K562 (cell line): ENCODE measurements at regions not wholly inside any gene's neighbourhood (a gene's known extent, or its start where the extent isn't known, plus 50 kb on each side); places are given as distances from the start of the nearest gene placed in this dataset.

ENCODE experiments used
- ATF1 ChIP-seq, 2 experiments: fragments of 450-650 bp in 1 of 2; IDR thresholded peaks; 2 replicates each; pipeline ENCODE4 v1.6.1; 2016; ENCODE audit warnings: missing compliant biosample characterization in 1 of 2, missing genetic modification characterization in 1 of 2
- HDAC1 ChIP-seq, 2 experiments: fragments of 450-650 bp; IDR thresholded peaks; 2 replicates each; pipeline ENCODE4 v1.6.1; 2016 to 2017; ENCODE audit warnings: inconsistent platforms in 1 of 2, mild to moderate bottlenecking in 1 of 2, moderate library complexity in 1 of 2
- HNRNPL ChIP-seq: fragments of 200-400 bp; formaldehyde crosslinking; IDR thresholded peaks from 2 replicates; pipeline ENCODE4 v1.6.1; 2017; ENCODE audit warnings: low read depth, mild to moderate bottlenecking, low read length
- ZKSCAN8 ChIP-seq: fragments of 200-800 bp; sonication (Bioruptor generic); IDR thresholded peaks from 2 replicates; pipeline ENCODE4 v1.6.1; 2016; ENCODE audit warnings: missing genetic modification characterization, missing compliant biosample characterization
- TF ChIP-seq, protein P1 (sequence below): fragments of 450-650 bp; IDR thresholded peaks from 2 replicates; pipeline ENCODE4 v1.6.1; 2016; ENCODE audit warnings: borderline replicate concordance
- TF ChIP-seq, protein P2 (sequence below): fragments of 200-600 bp; sonication (generic); IDR thresholded peaks from one replicate; pipeline ENCODE4 v1.6.1; 2012; ENCODE audit warnings: mild to moderate bottlenecking, low read depth, low read length, inconsistent platforms
- TF ChIP-seq, protein P3 (sequence below), 2 experiments: fragments of 200-800 bp in 1 of 2; sonication (Bioruptor generic) in 1 of 2; sonication (generic) in 1 of 2; formaldehyde crosslinking in 1 of 2; IDR thresholded peaks in 1 of 2; conservative IDR thresholded peaks in 1 of 2; 2 replicates each; pipeline versions ENCODE4 v1.5.0 to v1.6.1; 2016 to 2020; ENCODE audit warnings: missing compliant biosample characterization in 1 of 2, missing genetic modification characterization in 1 of 2, missing genetic modification reagents in 1 of 2
- TF ChIP-seq, protein P4 (sequence below): fragments of 250-450 bp; sonication (Bioruptor Pico); IDR thresholded peaks from 2 replicates; pipeline ENCODE4 v1.8.0; 2022; ENCODE audit warnings: moderate library complexity, mild to moderate bottlenecking, inconsistent platforms

DNA sequence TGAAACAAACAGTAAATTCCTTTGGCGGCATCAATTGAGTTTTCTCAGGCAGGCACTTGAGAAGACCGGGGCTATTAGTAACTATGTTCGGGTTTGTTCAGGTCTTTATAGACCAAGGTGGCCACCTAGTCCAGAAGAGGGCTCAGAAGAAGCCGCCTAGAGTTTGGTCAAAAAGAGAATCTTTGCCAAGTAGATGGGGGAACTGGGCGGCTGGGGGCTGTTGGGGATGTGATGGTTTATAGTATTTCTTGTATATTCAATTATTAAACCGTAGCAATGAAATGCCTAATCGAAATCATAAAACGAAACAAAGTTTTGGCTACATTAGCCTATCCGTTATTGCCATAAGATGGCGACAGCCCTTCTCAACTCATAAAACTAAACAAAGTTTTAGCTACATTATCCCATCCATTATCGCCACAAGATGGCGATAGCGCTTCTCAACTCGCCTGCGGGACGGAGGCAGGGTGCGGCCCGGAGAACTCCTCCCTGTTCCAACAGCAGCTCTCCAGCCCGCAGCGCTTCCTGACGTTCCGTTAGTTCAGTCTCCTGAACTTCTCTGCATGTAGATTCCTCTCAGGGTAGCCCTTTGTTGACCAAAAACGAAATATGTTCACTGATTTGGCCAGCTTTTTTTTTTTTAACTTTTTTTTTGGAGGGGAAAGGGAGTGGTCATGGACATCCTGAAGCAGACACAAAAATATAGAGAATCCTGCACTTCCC, 120.5 kb upstream of the PRSS16 start (continued):
- TF ChIP-seq ZKSCAN8 (CRISPR knock-in tag) (no peak), HDAC1 (IDR thresholded peaks at IDR 0.05) (peak in 1 of 2 experiments; percentile 32; a peak in 1 of 4 replicates), ATF1 (CRISPR knock-in tag; IDR thresholded peaks at IDR 0.05) (no peak), ATF1 (tag; IDR thresholded peaks at IDR 0.05) (peak; percentile 48), HNRNPL (no peak)
- TF ChIP-seq, protein P1, sequence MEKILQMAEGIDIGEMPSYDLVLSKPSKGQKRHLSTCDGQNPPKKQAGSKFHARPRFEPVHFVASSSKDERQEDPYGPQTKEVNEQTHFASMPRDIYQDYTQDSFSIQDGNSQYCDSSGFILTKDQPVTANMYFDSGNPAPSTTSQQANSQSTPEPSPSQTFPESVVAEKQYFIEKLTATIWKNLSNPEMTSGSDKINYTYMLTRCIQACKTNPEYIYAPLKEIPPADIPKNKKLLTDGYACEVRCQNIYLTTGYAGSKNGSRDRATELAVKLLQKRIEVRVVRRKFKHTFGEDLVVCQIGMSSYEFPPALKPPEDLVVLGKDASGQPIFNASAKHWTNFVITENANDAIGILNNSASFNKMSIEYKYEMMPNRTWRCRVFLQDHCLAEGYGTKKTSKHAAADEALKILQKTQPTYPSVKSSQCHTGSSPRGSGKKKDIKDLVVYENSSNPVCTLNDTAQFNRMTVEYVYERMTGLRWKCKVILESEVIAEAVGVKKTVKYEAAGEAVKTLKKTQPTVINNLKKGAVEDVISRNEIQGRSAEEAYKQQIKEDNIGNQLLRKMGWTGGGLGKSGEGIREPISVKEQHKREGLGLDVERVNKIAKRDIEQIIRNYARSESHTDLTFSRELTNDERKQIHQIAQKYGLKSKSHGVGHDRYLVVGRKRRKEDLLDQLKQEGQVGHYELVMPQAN: 0 out of 2 replicates have a peak, but pooled peaks have one; percentile 13
- TF ChIP-seq, protein P2, sequence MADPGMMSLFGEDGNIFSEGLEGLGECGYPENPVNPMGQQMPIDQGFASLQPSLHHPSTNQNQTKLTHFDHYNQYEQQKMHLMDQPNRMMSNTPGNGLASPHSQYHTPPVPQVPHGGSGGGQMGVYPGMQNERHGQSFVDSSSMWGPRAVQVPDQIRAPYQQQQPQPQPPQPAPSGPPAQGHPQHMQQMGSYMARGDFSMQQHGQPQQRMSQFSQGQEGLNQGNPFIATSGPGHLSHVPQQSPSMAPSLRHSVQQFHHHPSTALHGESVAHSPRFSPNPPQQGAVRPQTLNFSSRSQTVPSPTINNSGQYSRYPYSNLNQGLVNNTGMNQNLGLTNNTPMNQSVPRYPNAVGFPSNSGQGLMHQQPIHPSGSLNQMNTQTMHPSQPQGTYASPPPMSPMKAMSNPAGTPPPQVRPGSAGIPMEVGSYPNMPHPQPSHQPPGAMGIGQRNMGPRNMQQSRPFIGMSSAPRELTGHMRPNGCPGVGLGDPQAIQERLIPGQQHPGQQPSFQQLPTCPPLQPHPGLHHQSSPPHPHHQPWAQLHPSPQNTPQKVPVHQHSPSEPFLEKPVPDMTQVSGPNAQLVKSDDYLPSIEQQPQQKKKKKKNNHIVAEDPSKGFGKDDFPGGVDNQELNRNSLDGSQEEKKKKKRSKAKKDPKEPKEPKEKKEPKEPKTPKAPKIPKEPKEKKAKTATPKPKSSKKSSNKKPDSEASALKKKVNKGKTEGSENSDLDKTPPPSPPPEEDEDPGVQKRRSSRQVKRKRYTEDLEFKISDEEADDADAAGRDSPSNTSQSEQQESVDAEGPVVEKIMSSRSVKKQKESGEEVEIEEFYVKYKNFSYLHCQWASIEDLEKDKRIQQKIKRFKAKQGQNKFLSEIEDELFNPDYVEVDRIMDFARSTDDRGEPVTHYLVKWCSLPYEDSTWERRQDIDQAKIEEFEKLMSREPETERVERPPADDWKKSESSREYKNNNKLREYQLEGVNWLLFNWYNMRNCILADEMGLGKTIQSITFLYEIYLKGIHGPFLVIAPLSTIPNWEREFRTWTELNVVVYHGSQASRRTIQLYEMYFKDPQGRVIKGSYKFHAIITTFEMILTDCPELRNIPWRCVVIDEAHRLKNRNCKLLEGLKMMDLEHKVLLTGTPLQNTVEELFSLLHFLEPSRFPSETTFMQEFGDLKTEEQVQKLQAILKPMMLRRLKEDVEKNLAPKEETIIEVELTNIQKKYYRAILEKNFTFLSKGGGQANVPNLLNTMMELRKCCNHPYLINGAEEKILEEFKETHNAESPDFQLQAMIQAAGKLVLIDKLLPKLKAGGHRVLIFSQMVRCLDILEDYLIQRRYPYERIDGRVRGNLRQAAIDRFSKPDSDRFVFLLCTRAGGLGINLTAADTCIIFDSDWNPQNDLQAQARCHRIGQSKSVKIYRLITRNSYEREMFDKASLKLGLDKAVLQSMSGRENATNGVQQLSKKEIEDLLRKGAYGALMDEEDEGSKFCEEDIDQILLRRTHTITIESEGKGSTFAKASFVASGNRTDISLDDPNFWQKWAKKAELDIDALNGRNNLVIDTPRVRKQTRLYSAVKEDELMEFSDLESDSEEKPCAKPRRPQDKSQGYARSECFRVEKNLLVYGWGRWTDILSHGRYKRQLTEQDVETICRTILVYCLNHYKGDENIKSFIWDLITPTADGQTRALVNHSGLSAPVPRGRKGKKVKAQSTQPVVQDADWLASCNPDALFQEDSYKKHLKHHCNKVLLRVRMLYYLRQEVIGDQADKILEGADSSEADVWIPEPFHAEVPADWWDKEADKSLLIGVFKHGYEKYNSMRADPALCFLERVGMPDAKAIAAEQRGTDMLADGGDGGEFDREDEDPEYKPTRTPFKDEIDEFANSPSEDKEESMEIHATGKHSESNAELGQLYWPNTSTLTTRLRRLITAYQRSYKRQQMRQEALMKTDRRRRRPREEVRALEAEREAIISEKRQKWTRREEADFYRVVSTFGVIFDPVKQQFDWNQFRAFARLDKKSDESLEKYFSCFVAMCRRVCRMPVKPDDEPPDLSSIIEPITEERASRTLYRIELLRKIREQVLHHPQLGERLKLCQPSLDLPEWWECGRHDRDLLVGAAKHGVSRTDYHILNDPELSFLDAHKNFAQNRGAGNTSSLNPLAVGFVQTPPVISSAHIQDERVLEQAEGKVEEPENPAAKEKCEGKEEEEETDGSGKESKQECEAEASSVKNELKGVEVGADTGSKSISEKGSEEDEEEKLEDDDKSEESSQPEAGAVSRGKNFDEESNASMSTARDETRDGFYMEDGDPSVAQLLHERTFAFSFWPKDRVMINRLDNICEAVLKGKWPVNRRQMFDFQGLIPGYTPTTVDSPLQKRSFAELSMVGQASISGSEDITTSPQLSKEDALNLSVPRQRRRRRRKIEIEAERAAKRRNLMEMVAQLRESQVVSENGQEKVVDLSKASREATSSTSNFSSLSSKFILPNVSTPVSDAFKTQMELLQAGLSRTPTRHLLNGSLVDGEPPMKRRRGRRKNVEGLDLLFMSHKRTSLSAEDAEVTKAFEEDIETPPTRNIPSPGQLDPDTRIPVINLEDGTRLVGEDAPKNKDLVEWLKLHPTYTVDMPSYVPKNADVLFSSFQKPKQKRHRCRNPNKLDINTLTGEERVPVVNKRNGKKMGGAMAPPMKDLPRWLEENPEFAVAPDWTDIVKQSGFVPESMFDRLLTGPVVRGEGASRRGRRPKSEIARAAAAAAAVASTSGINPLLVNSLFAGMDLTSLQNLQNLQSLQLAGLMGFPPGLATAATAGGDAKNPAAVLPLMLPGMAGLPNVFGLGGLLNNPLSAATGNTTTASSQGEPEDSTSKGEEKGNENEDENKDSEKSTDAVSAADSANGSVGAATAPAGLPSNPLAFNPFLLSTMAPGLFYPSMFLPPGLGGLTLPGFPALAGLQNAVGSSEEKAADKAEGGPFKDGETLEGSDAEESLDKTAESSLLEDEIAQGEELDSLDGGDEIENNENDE: peak; percentile 49
- TF ChIP-seq, protein P3, sequence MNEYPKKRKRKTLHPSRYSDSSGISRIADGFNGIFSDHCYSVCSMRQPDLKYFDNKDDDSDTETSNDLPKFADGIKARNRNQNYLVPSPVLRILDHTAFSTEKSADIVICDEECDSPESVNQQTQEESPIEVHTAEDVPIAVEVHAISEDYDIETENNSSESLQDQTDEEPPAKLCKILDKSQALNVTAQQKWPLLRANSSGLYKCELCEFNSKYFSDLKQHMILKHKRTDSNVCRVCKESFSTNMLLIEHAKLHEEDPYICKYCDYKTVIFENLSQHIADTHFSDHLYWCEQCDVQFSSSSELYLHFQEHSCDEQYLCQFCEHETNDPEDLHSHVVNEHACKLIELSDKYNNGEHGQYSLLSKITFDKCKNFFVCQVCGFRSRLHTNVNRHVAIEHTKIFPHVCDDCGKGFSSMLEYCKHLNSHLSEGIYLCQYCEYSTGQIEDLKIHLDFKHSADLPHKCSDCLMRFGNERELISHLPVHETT (CRISPR knock-in tag; conservative IDR thresholded peaks at IDR 0.05 in 1 of 2, IDR thresholded peaks at IDR 0.05 in 1 of 2): peak in 1 of 2 experiments; percentile 56; a peak in 1 of 4 replicates
- TF ChIP-seq, protein P4, sequence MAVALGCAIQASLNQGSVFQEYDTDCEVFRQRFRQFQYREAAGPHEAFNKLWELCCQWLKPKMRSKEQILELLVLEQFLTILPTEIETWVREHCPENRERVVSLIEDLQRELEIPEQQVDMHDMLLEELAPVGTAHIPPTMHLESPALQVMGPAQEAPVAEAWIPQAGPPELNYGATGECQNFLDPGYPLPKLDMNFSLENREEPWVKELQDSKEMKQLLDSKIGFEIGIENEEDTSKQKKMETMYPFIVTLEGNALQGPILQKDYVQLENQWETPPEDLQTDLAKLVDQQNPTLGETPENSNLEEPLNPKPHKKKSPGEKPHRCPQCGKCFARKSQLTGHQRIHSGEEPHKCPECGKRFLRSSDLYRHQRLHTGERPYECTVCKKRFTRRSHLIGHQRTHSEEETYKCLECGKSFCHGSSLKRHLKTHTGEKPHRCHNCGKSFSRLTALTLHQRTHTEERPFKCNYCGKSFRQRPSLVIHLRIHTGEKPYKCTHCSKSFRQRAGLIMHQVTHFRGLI (CRISPR knock-in tag): no peak
